Anterior cingulate cortex (tissue), 58 donors: ENCODE measurements at regions not wholly inside any gene's neighbourhood (a gene's known extent, or its start where the extent isn't known, plus 50 kb on each side); places are given as distances from the start of the nearest gene placed in this dataset.
"Not testable (repeated sequence)": the region's sequence is repeated elsewhere in the genome, so short reads cannot be mapped to it uniquely, and the experiment has no call there.

Experiments
- DNase-seq, 58 donors: peaks; one replicate each; lab custom pipeline; 2025; lab: John Stamatoyannopoulos, UW

- no peak for DNase-seq
Measured at GRCh38 chr21:35818597-35818996, 241.7 kb downstream of the SETD4 start.

- DNase-seq: no peak
Measured at GRCh38 chr21:35814858-35815619, 245.3 kb downstream of the SETD4 start.

- DNase-seq: no peak
Measured at GRCh38 chr21:35812679-35813078, 247.6 kb downstream of the SETD4 start.

DNA sequence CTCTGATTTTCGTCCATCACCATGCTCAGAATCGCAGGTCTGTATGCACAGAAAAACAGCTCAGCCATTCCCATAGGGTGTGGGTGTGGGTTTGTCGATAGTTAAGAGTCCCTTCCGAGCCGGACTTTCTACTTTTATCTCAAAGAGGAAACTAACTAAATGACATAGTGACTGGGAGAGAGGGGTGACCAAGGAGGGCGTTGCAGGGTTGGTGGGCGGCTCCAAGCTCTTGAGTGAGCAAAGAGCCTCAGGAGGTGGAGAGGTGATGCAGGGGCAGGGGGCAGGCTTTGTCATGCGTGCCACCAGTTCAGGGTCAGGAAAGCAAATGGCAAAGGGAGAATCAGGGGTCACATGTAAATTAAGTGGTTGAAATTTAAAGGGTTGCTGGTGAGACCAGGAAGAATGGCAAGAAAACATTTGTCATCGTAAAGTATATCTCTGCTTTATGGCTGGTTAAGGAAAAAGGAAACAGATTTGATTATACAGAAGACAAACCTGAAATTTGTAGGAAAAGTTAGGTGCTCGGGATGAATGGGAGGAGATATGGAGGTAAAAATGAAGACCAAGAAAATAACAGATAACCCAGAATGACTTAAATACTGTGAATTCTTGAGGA lies 249.0 kb downstream of the SETD4 start:
- no peak for DNase-seq

GRCh38 chr21:35810431-35810970 lies 249.8 kb downstream of the SETD4 start:
- no peak for DNase-seq

DNA sequence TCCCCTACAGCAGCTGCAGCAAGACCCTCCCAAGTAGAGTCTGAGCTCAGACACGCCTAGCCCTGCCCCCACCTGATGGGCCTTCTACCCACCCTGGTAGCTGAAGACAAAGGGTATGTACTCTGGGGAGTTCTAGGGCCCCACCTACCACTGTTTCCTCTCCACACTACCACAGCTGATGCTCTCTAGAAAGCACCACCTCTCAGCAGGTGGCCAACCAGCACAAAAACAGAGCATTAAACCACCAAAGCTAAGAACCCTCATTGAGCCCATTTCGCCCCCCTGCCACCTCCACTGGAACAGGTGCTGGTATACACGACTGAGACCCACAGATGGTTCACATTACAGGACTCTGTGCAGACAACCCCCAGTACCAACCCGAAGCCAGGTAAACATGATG lies 258.9 kb downstream of the SETD4 start:
- no peak for DNase-seq

DNA sequence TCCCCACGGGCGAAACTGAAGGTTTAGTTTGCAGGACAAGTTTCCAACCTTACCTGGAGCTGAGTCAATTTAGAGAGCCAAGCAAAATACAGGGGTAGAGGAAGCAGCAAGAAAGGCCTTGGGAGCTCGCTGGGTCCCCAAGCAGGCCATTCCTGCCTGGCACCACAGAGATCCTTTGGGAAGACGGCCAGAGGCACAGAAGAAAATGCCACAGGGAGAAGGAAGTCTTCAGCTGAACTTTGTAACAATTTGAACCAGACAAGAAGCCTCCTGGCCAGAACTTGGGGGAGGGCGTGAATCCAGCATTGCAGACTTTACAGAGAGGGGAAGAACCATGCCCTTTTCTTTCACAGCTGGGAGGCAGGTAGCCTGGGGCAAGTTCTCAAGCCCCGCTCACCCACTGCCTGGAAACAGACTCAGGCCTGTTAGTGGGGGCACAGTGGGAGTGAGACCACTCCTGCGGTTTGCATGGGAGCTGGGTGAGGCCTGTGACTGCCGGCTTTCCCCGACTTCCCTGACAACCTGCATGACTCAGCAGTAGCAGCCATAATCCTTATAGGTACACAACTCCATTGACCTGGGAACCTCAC lies 259.4 kb downstream of the SETD4 start:
- not testable (repeated sequence) for DNase-seq

GRCh38 chr21:35796844-35797243 lies 263.5 kb downstream of the SETD4 start:
- DNase-seq: no peak

- DNase-seq: not testable (repeated sequence)
Measured at GRCh38 chr21:35794527-35794926, 265.8 kb downstream of the SETD4 start.

GRCh38 chr21:35792569-35793305 lies 267.6 kb downstream of the SETD4 start:
- no peak for DNase-seq

GRCh38 chr21:35791541-35792325 lies 268.6 kb downstream of the SETD4 start:
- no peak for DNase-seq

DNA sequence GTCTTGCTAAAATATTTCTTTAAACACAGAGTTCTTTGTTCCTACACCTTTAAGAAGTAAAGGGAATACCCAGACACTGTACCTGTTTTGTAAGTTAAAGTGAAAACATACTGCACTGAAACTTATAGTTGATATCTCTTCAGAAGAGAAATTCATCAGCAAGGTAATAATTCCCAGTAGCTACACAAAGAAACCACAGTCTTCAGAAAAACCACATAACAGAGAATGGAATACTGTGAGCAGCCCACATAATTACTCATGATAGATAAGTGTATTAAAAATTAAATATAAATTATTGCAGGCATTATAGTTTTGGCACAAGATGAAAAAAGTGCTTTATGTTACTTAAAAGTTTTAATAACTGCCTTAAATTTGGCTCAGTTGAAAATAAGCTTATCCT lies 276.6 kb downstream of the SETD4 start:
- no peak for DNase-seq

DNA sequence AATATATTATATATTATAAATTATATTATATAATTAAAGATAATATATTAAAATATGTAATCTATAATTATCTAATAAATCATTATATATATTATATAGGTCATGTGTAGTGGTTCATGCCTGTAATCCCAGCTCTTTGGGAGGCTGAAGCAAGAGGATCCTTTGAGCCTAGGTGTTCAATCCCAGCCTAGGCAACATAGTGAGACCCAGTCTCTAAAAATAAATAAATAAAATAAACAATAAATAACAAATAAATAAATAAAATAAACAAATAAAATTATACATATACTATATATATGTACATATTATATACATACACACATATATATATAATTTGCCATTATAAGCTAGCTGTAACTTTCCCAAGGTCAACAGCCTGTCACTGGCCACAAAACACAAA lies 277.7 kb downstream of the SETD4 start:
- DNase-seq: no peak

DNA sequence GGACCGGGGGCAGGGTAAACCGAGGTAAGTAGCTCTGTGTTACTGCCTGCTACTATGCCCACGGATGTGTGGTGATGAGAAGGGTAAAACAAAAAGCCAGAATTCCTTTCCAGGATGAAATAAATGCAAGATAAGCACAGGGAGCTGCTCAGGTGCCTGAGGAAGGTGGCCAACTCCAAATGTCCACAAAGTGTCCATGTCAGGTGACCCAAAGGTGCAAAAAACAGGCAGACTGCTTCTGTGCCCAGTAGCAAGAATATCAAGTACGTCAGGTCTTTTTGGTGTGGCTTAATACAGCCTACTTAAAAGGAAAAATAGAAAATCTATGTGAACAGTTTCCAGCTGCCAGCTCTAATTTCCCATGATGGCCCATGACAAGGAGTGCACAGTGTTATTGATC lies 279.3 kb downstream of the SETD4 start:
- no peak for DNase-seq

GRCh38 chr21:35779690-35780570 lies 280.4 kb downstream of the SETD4 start:
- DNase-seq: no peak

GRCh38 chr21:35779167-35779566 lies 281.2 kb downstream of the SETD4 start:
- no peak for DNase-seq

- DNase-seq: no peak
Measured at GRCh38 chr21:35777081-35777480, 283.2 kb downstream of the SETD4 start.

- DNase-seq: no peak
Measured at GRCh38 chr21:35775778-35776544, 284.4 kb downstream of the SETD4 start.
